DMS114 treated with DMSO at 0.1 percent for 48 hours (cell line): ENCODE measurements at regions not wholly inside any gene's neighbourhood (a gene's known extent, or its start where the extent isn't known, plus 50 kb on each side); places are given as distances from the start of the nearest gene placed in this dataset.

Experiments used
- DNase-seq: peaks from one replicate; lab custom pipeline; 2025; ENCODE audit not compliant: unreplicated experiment; lab: John Stamatoyannopoulos, UW

DNA sequence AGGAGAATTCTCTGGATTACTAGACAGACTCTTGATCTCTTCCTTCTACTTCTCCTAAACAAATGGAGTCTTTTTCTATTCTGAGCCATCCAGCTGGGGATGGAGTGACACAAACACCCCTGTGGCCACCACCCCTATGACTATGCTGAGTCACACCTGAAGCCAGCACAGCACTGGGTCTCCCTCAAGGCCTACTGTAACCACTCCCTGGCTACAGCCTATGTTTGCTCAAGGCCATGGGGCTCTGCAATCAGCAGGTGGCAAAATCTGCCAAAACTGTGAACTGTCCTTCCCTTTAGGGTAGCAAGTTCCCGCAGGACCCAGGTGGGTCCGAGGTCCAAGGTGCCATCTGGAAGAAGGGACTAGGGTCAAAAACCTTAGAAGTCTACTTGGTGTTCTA lies 132.3 kb downstream of the TINAG start:
- no peak for DNase-seq

GRCh38 chr6:54441020-54441419 lies 132.8 kb downstream of the TINAG start:
- no peak for DNase-seq

- no peak for DNase-seq
Observed at GRCh38 chr6:54441687-54442248, 133.5 kb downstream of the TINAG start.

- DNase-seq = no peak
Observed at GRCh38 chr6:54445207-54445606, 137.0 kb downstream of the TINAG start.

DNA sequence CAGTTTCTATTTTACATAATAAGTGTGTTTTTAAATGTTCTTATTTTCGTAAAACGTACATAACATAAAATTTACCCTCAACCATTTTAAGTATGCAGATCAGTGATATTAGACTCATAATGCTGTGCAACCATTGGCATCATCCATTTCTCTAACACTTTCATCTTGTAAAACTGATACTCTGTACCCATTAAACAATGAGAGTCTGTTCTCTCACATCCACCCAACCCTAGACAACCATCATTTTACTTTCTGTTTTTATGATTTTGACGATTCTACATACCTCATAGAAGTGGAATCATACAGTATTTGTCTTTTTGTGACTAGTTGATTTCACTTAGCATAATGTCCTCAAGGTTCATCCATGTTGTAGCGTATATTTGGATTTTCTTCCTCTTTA lies 140.4 kb downstream of the TINAG start:
- DNase-seq = no peak

GRCh38 chr6:54451516-54451915 lies 143.3 kb downstream of the TINAG start:
- no peak for DNase-seq

DNA sequence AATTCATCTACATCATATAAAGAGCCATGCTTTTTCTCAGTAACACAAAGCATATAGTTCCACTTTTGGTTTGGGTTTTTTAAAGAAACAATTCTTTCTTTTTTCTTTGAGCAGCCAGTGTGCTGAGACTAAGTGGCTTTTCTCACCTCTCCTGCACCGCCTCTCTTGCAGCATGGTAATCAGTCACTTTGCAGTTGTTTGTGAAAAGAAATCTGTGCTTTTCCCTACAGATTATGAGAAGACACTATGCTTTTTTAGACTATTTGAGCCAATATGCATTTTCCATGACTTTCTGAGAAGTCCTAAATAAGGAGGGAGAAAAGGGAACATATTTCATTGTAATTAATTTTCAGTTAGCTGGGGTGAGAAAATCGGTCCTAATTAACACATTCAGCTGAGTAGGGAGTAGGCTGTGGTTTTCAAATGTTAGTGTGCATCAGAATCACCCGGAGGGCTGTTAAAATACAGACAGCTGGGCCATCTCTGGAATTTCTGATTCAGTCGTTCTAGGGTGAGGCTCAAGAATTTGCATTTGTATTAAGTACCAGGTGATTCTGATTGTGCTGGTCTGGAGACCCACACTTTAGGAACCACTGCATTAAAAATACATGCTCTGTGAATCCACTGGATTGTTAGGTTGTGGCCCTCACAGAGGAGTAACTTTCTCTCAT lies 155.2 kb downstream of the TINAG start:
- no peak for DNase-seq

DNA sequence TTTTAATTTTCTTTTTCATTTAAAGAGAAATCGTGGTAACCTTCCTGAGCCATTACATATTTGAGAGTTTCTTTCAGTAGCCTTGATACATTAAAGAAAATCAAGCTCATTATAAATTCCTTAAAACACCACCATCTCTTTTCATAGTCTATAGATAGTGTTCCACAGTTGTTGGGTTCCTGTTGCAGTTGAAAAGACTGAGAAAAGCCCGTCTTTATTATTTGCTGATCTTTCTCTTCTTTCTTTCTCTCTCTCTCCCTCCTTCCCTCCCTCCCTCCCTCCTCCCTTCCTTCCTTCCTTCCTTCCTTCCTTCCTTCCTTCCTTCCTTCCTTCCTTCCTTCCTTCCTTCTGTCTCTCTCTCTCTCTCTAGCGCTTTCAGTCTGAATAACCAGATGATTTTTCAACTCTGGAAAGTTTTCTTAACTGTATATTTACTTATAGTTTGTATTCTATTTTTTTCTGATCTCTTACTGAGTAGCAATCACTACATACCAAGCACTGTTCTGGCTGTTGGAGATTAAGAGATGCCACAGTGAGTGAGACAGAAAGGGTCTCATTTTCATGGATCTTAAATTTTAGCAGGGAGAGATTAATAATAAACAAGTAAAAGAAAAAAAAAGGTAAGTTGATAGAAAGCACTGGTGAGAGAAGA lies 157.5 kb downstream of the TINAG start:
- no peak for DNase-seq

- no peak for DNase-seq
Observed at GRCh38 chr6:54467384-54467783, 159.1 kb downstream of the TINAG start.

DNA sequence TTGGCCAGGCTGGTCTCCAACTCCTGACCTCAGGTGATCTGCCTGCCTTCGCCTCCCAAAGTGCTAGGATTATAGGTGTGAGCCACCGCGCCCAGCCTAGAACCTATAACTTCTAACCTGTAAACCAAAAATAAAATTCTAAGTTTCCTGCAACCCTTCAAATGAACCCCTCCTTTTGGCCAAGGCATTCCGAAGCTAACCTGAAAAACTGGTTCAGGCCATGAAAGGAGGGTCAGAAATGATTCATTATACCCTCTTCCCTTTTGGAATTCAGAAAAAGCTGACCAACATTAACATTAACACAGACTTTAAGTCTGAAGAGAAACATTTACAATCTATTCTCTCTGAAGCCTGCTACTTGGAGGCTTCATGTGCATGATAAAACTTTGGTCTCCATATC lies 165.1 kb downstream of the TINAG start:
- DNase-seq = no peak

- DNase-seq = no peak
Observed at GRCh38 chr6:54474898-54475297, 166.7 kb downstream of the TINAG start.

- DNase-seq = no peak
Observed at GRCh38 chr6:54481091-54481490, 172.8 kb downstream of the TINAG start.

DNA sequence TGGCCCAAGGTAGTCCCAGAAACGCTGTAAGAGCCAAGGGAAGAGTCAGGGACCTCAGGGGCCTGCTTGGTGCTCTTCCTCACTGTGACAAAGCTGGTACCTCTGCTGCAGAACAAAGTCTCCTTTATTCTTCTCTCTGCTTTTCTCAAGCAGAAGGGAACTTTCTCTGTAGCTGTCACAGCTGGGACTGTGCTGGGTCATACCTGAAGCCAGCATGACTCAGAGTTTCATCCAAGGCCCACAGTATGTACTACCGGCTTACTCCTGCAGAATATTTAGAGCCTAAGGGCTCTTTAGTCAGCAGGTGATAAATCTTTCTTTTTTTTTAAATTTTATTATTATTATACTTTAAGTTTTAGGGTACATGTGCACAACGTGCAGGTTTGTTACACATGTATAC lies 183.2 kb downstream of the TINAG start:
- DNase-seq = no peak

DNA sequence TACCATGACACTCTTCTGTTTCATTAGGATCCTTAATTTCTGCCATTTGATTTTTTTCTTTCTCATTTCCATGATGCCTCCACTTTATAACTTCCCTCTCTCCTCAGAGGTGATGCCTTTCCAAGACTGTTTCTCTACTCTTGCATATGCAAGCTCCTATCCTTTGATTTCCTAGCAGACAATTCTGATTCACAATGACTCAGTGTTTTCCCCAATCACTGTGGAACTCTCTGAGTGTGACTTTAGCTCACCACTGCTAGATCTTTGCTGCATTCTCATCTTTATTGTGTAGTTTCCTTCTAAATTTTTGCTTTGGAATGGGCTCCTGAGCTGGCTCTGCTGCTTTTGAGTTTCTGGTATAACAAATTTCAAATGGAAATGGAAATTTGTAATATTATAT lies 184.9 kb downstream of the TINAG start:
- no peak for DNase-seq

GRCh38 chr6:54503144-54503543 lies 194.9 kb downstream of the TINAG start:
- DNase-seq = no peak

DNA sequence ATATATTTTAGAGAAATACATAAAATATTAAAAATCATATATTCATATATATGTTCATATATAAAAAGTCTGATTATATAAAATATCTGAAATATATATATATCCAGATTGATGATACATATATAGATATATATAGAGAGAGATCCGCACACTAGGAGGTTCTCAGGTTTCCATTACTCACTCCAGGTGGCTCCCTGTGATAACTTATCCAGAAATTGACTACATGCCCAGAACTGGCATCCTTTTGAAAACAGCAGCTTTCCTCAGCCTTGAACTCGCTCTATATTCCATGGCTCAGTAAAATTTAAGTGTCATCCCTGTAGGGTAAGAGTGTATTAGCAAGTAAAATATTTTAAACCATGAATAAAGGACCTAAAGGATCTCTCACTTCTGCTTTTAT lies 206.8 kb downstream of the TINAG start:
- DNase-seq = no peak

DNA sequence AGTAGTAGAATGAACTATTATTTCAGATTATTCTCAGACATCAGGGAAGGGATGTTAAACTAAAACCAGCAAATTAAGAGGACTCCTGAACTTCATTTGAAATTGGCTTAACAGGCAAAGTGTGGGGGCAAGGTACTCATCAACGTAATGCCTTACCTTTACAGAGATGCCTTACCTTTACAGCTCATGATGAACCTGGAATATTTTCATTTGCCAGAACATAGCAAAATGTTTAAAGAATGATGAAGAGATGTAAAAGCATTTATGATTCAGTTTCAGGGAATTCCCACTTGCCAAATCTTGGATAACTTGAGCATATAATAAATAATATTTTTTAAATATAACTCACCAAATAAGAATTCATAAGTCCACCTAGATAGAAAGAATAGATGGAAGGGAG lies 207.5 kb downstream of the TINAG start:
- no peak for DNase-seq

DNA sequence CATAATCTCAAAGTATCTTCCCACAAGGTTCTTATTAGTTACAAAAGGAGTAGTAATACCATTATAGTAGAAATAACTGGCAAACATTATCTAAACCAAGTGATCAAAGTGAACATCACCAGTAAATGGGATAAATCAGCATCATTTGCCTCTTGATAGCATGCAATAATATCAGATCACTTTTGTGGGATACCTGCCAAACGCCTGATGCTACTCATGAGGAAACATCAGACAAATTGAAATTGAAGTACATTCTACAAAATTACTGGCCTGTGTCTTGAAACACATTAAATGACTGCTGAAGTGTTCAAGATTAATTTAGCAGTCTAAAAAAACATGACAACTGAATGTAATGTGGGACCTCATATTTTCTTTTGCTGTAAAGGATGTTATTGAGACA lies 208.1 kb downstream of the TINAG start:
- DNase-seq = no peak

DNA sequence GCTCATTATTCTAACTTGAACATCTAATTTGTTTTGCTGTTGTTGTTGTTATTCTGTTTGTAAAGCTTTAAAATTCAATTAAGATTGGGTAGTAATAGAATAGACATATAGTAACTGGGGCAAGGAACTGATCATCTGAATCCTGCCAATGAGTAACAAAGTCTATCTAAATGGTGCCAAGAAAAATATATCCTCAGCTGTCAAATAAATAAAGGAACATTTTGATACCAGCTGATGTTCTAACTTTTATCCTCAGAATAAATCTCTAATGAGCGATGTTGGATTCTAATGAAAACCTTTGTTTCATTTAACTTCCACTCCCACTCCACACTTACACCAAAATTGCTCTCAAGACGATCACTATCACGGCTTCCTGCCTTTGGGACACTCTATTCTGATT lies 210.9 kb downstream of the TINAG start:
- no peak for DNase-seq

GRCh38 chr6:54525731-54526130 lies 217.5 kb downstream of the TINAG start:
- DNase-seq = no peak

- no peak for DNase-seq
Observed at GRCh38 chr6:54533567-54533966, 225.3 kb downstream of the TINAG start.

GRCh38 chr6:54535568-54535967 lies 227.3 kb downstream of the TINAG start:
- DNase-seq = no peak

GRCh38 chr6:54541541-54541940 lies 233.3 kb downstream of the TINAG start:
- DNase-seq = no peak
